ENCODE measurements at regions not wholly inside any gene's neighbourhood (a gene's known extent, or its start where the extent isn't known, plus 50 kb on each side); places are given as distances from the start of the nearest gene placed in this dataset.

GRCh38 chr2:128770143-128771085 lies 451.7 kb upstream of the HS6ST1 start:
- DNase-seq = no peak

- DNase-seq = no peak
Measured at GRCh38 chr2:128771401-128771800, 452.7 kb upstream of the HS6ST1 start.

- no peak for DNase-seq
Measured at GRCh38 chr2:128772671-128773070, 454.0 kb upstream of the HS6ST1 start.

GRCh38 chr2:128773641-128774319 lies 455.1 kb upstream of the HS6ST1 start:
- DNase-seq = no peak

GRCh38 chr2:128774320-128775216 lies 455.9 kb upstream of the HS6ST1 start:
- no peak for DNase-seq

- DNase-seq = no peak
Measured at GRCh38 chr2:128775217-128775913, 456.7 kb upstream of the HS6ST1 start.

- no peak for DNase-seq
Measured at GRCh38 chr2:128775914-128776285, 457.2 kb upstream of the HS6ST1 start.

GRCh38 chr2:128776461-128777195 lies 458.0 kb upstream of the HS6ST1 start:
- no peak for DNase-seq

GRCh38 chr2:128777196-128778035 lies 458.7 kb upstream of the HS6ST1 start:
- no peak for DNase-seq

GRCh38 chr2:128778843-128779242 lies 460.2 kb upstream of the HS6ST1 start:
- no peak for DNase-seq

- no peak for DNase-seq
Measured at GRCh38 chr2:128779301-128780095, 460.8 kb upstream of the HS6ST1 start.

- DNase-seq = no peak
Measured at GRCh38 chr2:128780434-128781080, 461.9 kb upstream of the HS6ST1 start.

GRCh38 chr2:128781166-128781565 lies 462.5 kb upstream of the HS6ST1 start:
- DNase-seq = no peak

- DNase-seq = no peak
Measured at GRCh38 chr2:128781585-128782385, 463.1 kb upstream of the HS6ST1 start.

GRCh38 chr2:128782411-128783192 lies 463.9 kb upstream of the HS6ST1 start:
- DNase-seq = no peak

GRCh38 chr2:128783193-128783671 lies 464.6 kb upstream of the HS6ST1 start:
- DNase-seq = no peak

- no peak for DNase-seq
Measured at GRCh38 chr2:128783896-128784295, 465.2 kb upstream of the HS6ST1 start.
